ENCODE measurements at regions not wholly inside any gene's neighbourhood (a gene's known extent, or its start where the extent isn't known, plus 50 kb on each side); places are given as distances from the start of the nearest gene placed in this dataset.
A peak's percentile ranks its signal among the peaks of the same experiment; 100 is the strongest.

- TF ChIP-seq CTCF (IDR thresholded peaks at IDR 0.05; ENCODE audit: borderline replicate concordance, insufficient read depth, low read depth, low read length): no peak
- H3K4me3 ChIP-seq (ENCODE audit: low read depth, low read length): no peak overlapping the region
These were observed 270.3 kb downstream of the RPLP1 start for GRCh38 chr15:69722924-69723323.

GRCh38 chr15:69723404-69724096 lies 270.9 kb downstream of the RPLP1 start:
- H3K4me3 ChIP-seq (ENCODE audit: low read depth, low read length): no peak overlapping the region
- peak; percentile 27; the same call in 1 of the 2 replicates for TF ChIP-seq CTCF (IDR thresholded peaks at IDR 0.05; ENCODE audit: borderline replicate concordance, insufficient read depth, low read depth, low read length)

GRCh38 chr15:69724333-69724732 lies 271.7 kb downstream of the RPLP1 start:
- no peak for TF ChIP-seq CTCF (IDR thresholded peaks at IDR 0.05; ENCODE audit: borderline replicate concordance, insufficient read depth, low read depth, low read length)
- H3K4me3 ChIP-seq (ENCODE audit: low read depth, low read length): no peak overlapping the region

- TF ChIP-seq CTCF (IDR thresholded peaks at IDR 0.05; ENCODE audit: borderline replicate concordance, insufficient read depth, low read depth, low read length): no peak
- H3K4me3 ChIP-seq (ENCODE audit: low read depth, low read length): no peak overlapping the region
These were observed 272.7 kb downstream of the RPLP1 start for GRCh38 chr15:69725275-69725674.

GRCh38 chr15:69725957-69726356 lies 273.3 kb downstream of the RPLP1 start:
- no peak for TF ChIP-seq CTCF (IDR thresholded peaks at IDR 0.05; ENCODE audit: borderline replicate concordance, insufficient read depth, low read depth, low read length)
- H3K4me3 ChIP-seq (ENCODE audit: low read depth, low read length): no peak overlapping the region

- no peak overlapping the region for H3K4me3 ChIP-seq (ENCODE audit: low read depth, low read length)
- TF ChIP-seq CTCF (IDR thresholded peaks at IDR 0.05; ENCODE audit: borderline replicate concordance, insufficient read depth, low read depth, low read length): no peak
These were observed 274.7 kb downstream of the RPLP1 start for GRCh38 chr15:69727121-69727924.
